Heart left ventricle (tissue), 16 donors: ENCODE measurements at regions not wholly inside any gene's neighbourhood (a gene's known extent, or its start where the extent isn't known, plus 50 kb on each side); places are given as distances from the start of the nearest gene placed in this dataset.

ENCODE experiments used
- ATAC-seq, 4 donors: fragments of 200-7000 bp; cut with Tn5 transposase; one replicate each; pipeline ENCODE4 v1.9.1; 2020 to 2022; ENCODE audit warnings: moderate library complexity in 4 of 4, mild to moderate bottlenecking in 3 of 4, moderate number of reproducible peaks in 1 of 4
- DNase-seq, 5 donors: peaks; one replicate each; pipeline ENCODE4 v3.0.0-alpha.2; 2020
- H3K27ac ChIP-seq, 12 donors: fragments of 200-600 bp; sonication (generic) in 4 of 12; one replicate each; pipeline versions ENCODE4 v1.5.0 to v1.8.0; 2016 to 2022; ENCODE audit warnings: mild to moderate bottlenecking in 2 of 12
- H3K27me3 ChIP-seq, 9 donors: fragments of 200-600 bp; sonication (generic) in 2 of 9; one replicate each; pipeline versions ENCODE4 v1.5.1 to v1.8.0; 2016 to 2022; ENCODE audit warnings: mild to moderate bottlenecking in 3 of 9
- H3K36me3 ChIP-seq, 9 donors: fragments of 200-600 bp; sonication (generic) in 2 of 9; one replicate each; pipeline versions ENCODE4 v1.5.0 to v1.8.0; 2018 to 2022; ENCODE audit warnings: mild to moderate bottlenecking in 2 of 9
- H3K4me1 ChIP-seq, 12 donors: fragments of 200-600 bp; sonication (generic) in 4 of 12; one replicate each; pipeline versions ENCODE4 v1.5.0 to v1.8.0; 2016 to 2022; ENCODE audit warnings: mild to moderate bottlenecking in 3 of 12
- H3K4me3 ChIP-seq, 12 donors: fragments of 200-600 bp; sonication (generic) in 4 of 12; one replicate each; pipeline versions ENCODE4 v1.5.0 to v1.8.0; 2017 to 2022; ENCODE audit warnings: mild to moderate bottlenecking in 9 of 12, moderate library complexity in 4 of 12
- H3K9me3 ChIP-seq, 12 donors: fragments of 200-600 bp; sonication (generic) in 4 of 12; one replicate each; pipeline versions ENCODE4 v1.5.0 to v1.8.0; 2016 to 2022; ENCODE audit warnings: mild to moderate bottlenecking in 1 of 12
- POLR2A ChIP-seq, 2 donors: fragments of 450-650 bp; IDR thresholded peaks; one replicate each; pipeline ENCODE4 v1.6.1; 2017; ENCODE audit warnings: antibody characterized with exemption in 2 of 2, mild to moderate bottlenecking in 2 of 2, moderate library complexity in 2 of 2
- WGBS, 4 donors: extraction: QIAGEN DNeasy Blood & Tissue Kit in 2 of 4; methylation state at CpG; one replicate each; pipeline versions ENCODE4 v1.1.5 to v1.1.7; 2013 to 2018; 5-methylcytosine and 5-hydroxymethylcytosine counted together
- intact Hi-C, 10 donors: fragments of 100-400 bp; cut with DNase I; formaldehyde crosslinking; loops; one replicate each; pipeline versions ENCODE4 v1.11.1 to v1.14.2; 2022
- microRNA counts, 2 donors: library from miRNA; unstranded; fragments of <30 nt; microRNA quantifications; one replicate each; lab custom pipeline; 2016
- microRNA-seq, 4 donors: library from miRNA; unstranded; fragments of <30 nt; microRNA quantifications; one replicate each; pipeline versions ENCODE4 to v1.2.0, GENCODE V29; 2017 to 2020
- TF ChIP-seq, protein P1 (sequence below), 12 donors: fragments of 200-600 bp; sonication (generic) in 4 of 12; IDR thresholded peaks; one replicate each; pipeline versions ENCODE4 v1.5.0 to v1.8.0; 2018 to 2022; ENCODE audit warnings: antibody characterized with exemption in 12 of 12, mild to moderate bottlenecking in 5 of 12
- donor health status: ischemic (EF 13 %, LVEDD 7.1; RV severe dilation, severe dysfunction).
- donor health status: healthy with polysubstance abuse.
- donor health status: DM: no; HTN: yes; CAD: no.
- donor health status: DM: no; HTN: no; CAD: no.
- donor health status: ischemic (EF 25% LVEDD 6.9; RV normal size, moderate dysfunction).
- donor health status: ischemic (EF 25% LVEDD 5.7; RV mildly dilated, moderate dysfunction).
- donor health status: healthy.
- donor health status: DM: yes; HTN: yes; CAD: no.
- donor health status: ischemic (EF 35%, LVEDD 5.7; RV mildly dilated, moderate dysfunction).
- donor health status: nonischemic (EF 11% LVEDD 7.7; RV severe dilation, severe dysfunction).
- donor health status: DM: yes; HTN: yes; CAD: no.
- donor health status: PGD.
- donor health status: ischemic (EF 29% LVEDD 5.4; RV normal size, mild dysfunction).
- donor health status: nonischemic (EF 23%, LVEDD 6.1; RV moderate dilation, normal function).

GRCh38 chr2:177153805-177154204 is 58.8 kb upstream of the HNRNPA3 start:
- peaks cover 0 to 19% (median 6%) of the 10 kb centered on the region in 9 donors for H3K27me3 ChIP-seq
- H3K36me3 ChIP-seq: no peaks in the 10 kb centered on the region
- TF ChIP-seq, protein P1, sequence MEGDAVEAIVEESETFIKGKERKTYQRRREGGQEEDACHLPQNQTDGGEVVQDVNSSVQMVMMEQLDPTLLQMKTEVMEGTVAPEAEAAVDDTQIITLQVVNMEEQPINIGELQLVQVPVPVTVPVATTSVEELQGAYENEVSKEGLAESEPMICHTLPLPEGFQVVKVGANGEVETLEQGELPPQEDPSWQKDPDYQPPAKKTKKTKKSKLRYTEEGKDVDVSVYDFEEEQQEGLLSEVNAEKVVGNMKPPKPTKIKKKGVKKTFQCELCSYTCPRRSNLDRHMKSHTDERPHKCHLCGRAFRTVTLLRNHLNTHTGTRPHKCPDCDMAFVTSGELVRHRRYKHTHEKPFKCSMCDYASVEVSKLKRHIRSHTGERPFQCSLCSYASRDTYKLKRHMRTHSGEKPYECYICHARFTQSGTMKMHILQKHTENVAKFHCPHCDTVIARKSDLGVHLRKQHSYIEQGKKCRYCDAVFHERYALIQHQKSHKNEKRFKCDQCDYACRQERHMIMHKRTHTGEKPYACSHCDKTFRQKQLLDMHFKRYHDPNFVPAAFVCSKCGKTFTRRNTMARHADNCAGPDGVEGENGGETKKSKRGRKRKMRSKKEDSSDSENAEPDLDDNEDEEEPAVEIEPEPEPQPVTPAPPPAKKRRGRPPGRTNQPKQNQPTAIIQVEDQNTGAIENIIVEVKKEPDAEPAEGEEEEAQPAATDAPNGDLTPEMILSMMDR (IDR thresholded peaks at IDR 0.05): no peak
- no peak for TF ChIP-seq POLR2A (IDR thresholded peaks at IDR 0.05)
- H3K27ac ChIP-seq: no peak overlapping the region
- ATAC-seq (no peak), DNase-seq (no peak)
- peaks cover 0 to under 1% (median 0%) of the 10 kb centered on the region in 12 donors for H3K4me1 ChIP-seq
- H3K9me3 ChIP-seq: no peaks in the 10 kb centered on the region
- intact Hi-C loops: no loop called here
- H3K4me3 ChIP-seq: no peak overlapping the region

DNA sequence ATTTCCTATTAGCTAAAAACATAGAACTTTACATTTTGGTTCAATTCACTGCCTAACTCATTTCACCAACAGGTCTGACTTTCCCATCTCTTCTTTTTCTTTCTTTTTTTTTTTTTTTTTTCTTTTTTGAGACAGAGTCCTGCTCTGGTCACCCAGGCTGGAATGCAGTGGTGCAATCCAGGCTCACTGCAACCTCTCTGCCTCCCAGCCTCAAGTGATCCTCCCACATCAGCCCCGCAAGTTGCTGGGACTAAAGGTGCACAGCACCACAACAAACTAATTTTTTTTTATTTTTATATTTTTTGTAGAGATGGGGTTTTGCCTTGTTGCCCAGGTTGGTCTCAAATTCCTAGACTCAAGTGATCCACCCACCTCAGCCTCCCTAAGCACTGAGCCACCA is 57.8 kb upstream of the HNRNPA3 start:
- no peaks in the 10 kb centered on the region for H3K4me1 ChIP-seq
- TF ChIP-seq, protein P1 (IDR thresholded peaks at IDR 0.05): no peak
- no peak for TF ChIP-seq POLR2A (IDR thresholded peaks at IDR 0.05)
- intact Hi-C loops: no loop called here
- H3K9me3 ChIP-seq: no peaks in the 10 kb centered on the region
- DNase-seq: no peak
- H3K36me3 ChIP-seq: no peaks in the 10 kb centered on the region
- WGBS, 4 donors: 96 to 100% (median 98%) methylated on average over 1 of the region's 1 CpG
- no peak overlapping the region for H3K4me3 ChIP-seq
- ATAC-seq: no peak
- no peak overlapping the region for H3K27ac ChIP-seq
- peaks cover 0 to 13% (median 5%) of the 10 kb centered on the region in 9 donors for H3K27me3 ChIP-seq

DNA sequence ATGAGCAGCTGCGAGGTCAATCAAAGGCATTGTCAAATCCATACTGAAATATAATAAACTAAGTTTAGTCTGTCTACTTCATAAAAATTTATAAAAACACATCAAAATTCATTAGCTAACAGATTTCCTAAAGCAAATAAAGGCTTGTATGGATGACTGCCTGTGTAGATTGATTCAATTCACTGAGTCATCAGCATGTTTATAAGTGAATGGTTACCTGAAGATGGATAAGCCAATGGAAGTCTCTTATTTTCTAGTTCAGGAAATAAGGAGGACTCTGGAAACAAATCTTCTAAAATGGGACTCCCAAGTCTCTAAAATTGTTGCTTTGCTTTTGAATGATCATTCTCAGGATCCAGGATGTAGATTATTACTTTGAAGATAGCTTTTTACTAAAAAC is 57.0 kb upstream of the HNRNPA3 start:
- intact Hi-C loops: no loop called here
- Histone ChIP-seq H3K4me3 (no peak overlapping the region), H3K27me3 (peaks cover 0 to 6% (median 0%) of the 10 kb centered on the region in 9 donors), H3K9me3 (no peaks in the 10 kb centered on the region), H3K4me1 (no peaks in the 10 kb centered on the region), H3K27ac (no peak overlapping the region), H3K36me3 (no peaks in the 10 kb centered on the region)
- ATAC-seq: no peak
- DNase-seq: no peak
- 93 to 100% (median 98%) methylated on average over 1 of the region's 1 CpG for WGBS, 4 donors
- TF ChIP-seq POLR2A (IDR thresholded peaks at IDR 0.05): no peak
- TF ChIP-seq, protein P1 (IDR thresholded peaks at IDR 0.05): no peak

DNA sequence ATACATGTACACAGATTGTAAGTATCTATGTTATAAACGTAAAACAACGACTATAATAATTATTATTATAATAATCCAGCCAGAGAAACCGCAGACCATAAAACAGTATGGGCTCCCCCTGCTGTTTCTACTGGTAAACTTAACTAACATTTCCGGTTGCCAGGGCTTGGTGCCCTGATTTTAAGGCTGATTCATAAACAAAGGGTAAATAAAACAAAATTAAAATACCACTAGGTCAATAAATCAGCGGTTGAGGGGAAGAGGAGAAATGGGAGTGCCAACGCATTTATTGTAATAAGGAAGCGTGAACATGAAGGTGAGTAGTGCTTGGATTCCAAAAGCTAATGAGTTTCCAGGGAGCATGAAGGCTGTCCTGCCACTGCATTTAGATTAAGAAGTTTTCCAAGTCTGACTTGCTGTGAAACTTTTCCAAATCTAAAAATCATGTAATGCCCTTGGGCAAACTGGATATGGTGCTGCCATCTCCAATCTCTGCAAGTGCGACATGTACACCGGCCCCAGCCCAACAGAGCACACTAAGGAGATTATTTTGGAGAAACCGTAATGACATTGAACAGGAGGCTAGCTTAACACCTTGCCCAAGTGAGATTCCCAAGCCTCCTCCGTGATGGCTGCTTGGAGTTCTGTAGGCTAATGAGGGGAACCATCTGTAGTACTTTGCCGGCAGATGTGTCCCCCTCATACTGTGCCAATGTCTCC is 50.7 kb upstream of the HNRNPA3 start:
- Histone ChIP-seq H3K27ac (no peak overlapping the region), H3K9me3 (no peaks in the 10 kb centered on the region), H3K4me3 (no peak overlapping the region), H3K36me3 (no peaks in the 10 kb centered on the region), H3K27me3 (no peaks in the 10 kb centered on the region), H3K4me1 (peaks cover 5 to 27% (median 15%) of the 10 kb centered on the region in 12 donors)
- no peak for DNase-seq
- WGBS, 4 donors: 45 to 50% (median 45%) methylated on average over 12 of the region's 12 CpGs
- intact Hi-C loops: loop anchor here (2.0 to 10.0 kb wide), 11 partner anchors 103 to 600 kb away; partner anchors contain the start of gene NFE2L2 (in 1 of the 10)
- ATAC-seq: no peak
- no peak for TF ChIP-seq POLR2A (IDR thresholded peaks at IDR 0.05)
- TF ChIP-seq, protein P1 (IDR thresholded peaks at IDR 0.05): peak; percentile 21 to 70 (median 51)

MicroRNAs encoded in the stretch of these regions (microRNA counts, 767-probe panel; counts per million panel counts)
- microRNA hsa-miR-1246 (lab: Ali Mortazavi, UCI): 0 to 71.6 counts per million in 2 donors

Small RNAs in the stretch of these regions (microRNA-seq; reads per million reads assigned to microRNA genes)
- 0 reads per million in 4 donors for gene MIR1246
